Sigmoid colon (tissue), 4 donors: ENCODE measurements at regions not wholly inside any gene's neighbourhood (a gene's known extent, or its start where the extent isn't known, plus 50 kb on each side); places are given as distances from the start of the nearest gene placed in this dataset.
"Not testable (repeated sequence)": the region's sequence is repeated elsewhere in the genome, so short reads cannot be mapped to it uniquely, and the experiment has no call there.

Source experiments
- POLR2A ChIP-seq, 2 donors: fragments of 450-650 bp; IDR thresholded peaks; one replicate each; pipeline ENCODE4 v1.6.1; 2016; ENCODE audit warnings: antibody characterized with exemption in 2 of 2, mild to moderate bottlenecking in 2 of 2, moderate library complexity in 2 of 2
- POLR2AphosphoS5 ChIP-seq, 4 donors: sonication (generic); formaldehyde crosslinking; IDR thresholded peaks; one replicate each; pipeline ENCODE4 v1.6.1; 2017; ENCODE audit warnings: antibody characterized with exemption in 4 of 4
- TF ChIP-seq, protein P1 (sequence below), 4 experiments: fragments of 450-650 bp in 3 of 4; fragments of 200-600 bp in 1 of 4; IDR thresholded peaks; one replicate each; pipeline ENCODE4 v1.5.1; 2016 to 2019; ENCODE audit warnings: antibody characterized with exemption in 4 of 4, mild to moderate bottlenecking in 3 of 4, moderate library complexity in 2 of 4

GRCh38 chr6:27662212-27662611 is 189.3 kb upstream of the ZNF184 start:
- not testable (repeated sequence) for TF ChIP-seq POLR2AphosphoS5, POLR2A (IDR thresholded peaks at IDR 0.05)
- TF ChIP-seq, protein P1, sequence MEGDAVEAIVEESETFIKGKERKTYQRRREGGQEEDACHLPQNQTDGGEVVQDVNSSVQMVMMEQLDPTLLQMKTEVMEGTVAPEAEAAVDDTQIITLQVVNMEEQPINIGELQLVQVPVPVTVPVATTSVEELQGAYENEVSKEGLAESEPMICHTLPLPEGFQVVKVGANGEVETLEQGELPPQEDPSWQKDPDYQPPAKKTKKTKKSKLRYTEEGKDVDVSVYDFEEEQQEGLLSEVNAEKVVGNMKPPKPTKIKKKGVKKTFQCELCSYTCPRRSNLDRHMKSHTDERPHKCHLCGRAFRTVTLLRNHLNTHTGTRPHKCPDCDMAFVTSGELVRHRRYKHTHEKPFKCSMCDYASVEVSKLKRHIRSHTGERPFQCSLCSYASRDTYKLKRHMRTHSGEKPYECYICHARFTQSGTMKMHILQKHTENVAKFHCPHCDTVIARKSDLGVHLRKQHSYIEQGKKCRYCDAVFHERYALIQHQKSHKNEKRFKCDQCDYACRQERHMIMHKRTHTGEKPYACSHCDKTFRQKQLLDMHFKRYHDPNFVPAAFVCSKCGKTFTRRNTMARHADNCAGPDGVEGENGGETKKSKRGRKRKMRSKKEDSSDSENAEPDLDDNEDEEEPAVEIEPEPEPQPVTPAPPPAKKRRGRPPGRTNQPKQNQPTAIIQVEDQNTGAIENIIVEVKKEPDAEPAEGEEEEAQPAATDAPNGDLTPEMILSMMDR (IDR thresholded peaks at IDR 0.05), result not testable (repeated sequence)
